NB4 (cell line): ENCODE measurements at regions not wholly inside any gene's neighbourhood (a gene's known extent, or its start where the extent isn't known, plus 50 kb on each side); places are given as distances from the start of the nearest gene placed in this dataset.

Experiments used
- CTCF ChIP-seq: IDR thresholded peaks from one replicate; pipeline ENCODE4 v1.5.1; 2012; ENCODE audit warnings: low read depth, low read length
- MYC ChIP-seq: IDR thresholded peaks from 2 replicates; pipeline ENCODE4 v1.6.1; 2011; ENCODE audit warnings: low read depth, low read length
- POLR2A ChIP-seq: IDR thresholded peaks from 2 replicates; pipeline ENCODE4 v1.6.1; 2011; ENCODE audit warnings: mild to moderate bottlenecking; ENCODE audit not compliant: insufficient read length; ENCODE audit errors: extremely low read depth

- TF ChIP-seq CTCF (no peak), POLR2A (no peak), MYC (no peak)
Observed at GRCh38 chr16:18059577-18059976, 277.0 kb downstream of the NPIPA8 start.
